ENCODE measurements at regions not wholly inside any gene's neighbourhood (a gene's known extent, or its start where the extent isn't known, plus 50 kb on each side); places are given as distances from the start of the nearest gene placed in this dataset.

- DNase-seq = peak; percentile 33 to 73
- TF ChIP-seq GATA1 (IDR thresholded peaks at IDR 0.05; ENCODE audit: low read depth, low read length) (no peak), POLR2A (IDR thresholded peaks at IDR 0.05; ENCODE audit: low read length) (no peak)
Observed at GRCh38 chr5:56605231-56605630, 210.1 kb upstream of the MAP3K1 start.

GRCh38 chr5:56601641-56602071, 213.7 kb upstream of the MAP3K1 start:
- DNase-seq = no peak
- TF ChIP-seq POLR2A (IDR thresholded peaks at IDR 0.05; ENCODE audit: low read length) (no peak), GATA1 (IDR thresholded peaks at IDR 0.05; ENCODE audit: low read depth, low read length) (no peak)

GRCh38 chr5:56598941-56599340, 216.4 kb upstream of the MAP3K1 start:
- DNase-seq = no peak
- no peak for TF ChIP-seq GATA1 (IDR thresholded peaks at IDR 0.05; ENCODE audit: low read depth, low read length)
- TF ChIP-seq POLR2A (IDR thresholded peaks at IDR 0.05; ENCODE audit: low read length) = no peak

- TF ChIP-seq GATA1 (IDR thresholded peaks at IDR 0.05; ENCODE audit: low read depth, low read length) (no peak), POLR2A (IDR thresholded peaks at IDR 0.05; ENCODE audit: low read length) (no peak)
- no peak for DNase-seq
Observed at GRCh38 chr5:56596155-56596554, 219.2 kb upstream of the MAP3K1 start.

- DNase-seq = no peak
- no peak for TF ChIP-seq POLR2A (IDR thresholded peaks at IDR 0.05; ENCODE audit: low read length)
- TF ChIP-seq GATA1 (IDR thresholded peaks at IDR 0.05; ENCODE audit: low read depth, low read length) = no peak
Observed at GRCh38 chr5:56595566-56595965, 219.8 kb upstream of the MAP3K1 start.

- TF ChIP-seq POLR2A (IDR thresholded peaks at IDR 0.05; ENCODE audit: low read length) = no peak
- TF ChIP-seq GATA1 (IDR thresholded peaks at IDR 0.05; ENCODE audit: low read depth, low read length) = no peak
- no peak for DNase-seq
Observed at GRCh38 chr5:56594792-56595191, 220.6 kb upstream of the MAP3K1 start.

GRCh38 chr5:56591081-56591480, 224.3 kb upstream of the MAP3K1 start:
- no peak for DNase-seq
- TF ChIP-seq POLR2A (IDR thresholded peaks at IDR 0.05; ENCODE audit: low read length) (no peak), GATA1 (IDR thresholded peaks at IDR 0.05; ENCODE audit: low read depth, low read length) (no peak)

GRCh38 chr5:56589481-56589860, 225.9 kb upstream of the MAP3K1 start:
- no peak for DNase-seq
- TF ChIP-seq POLR2A (IDR thresholded peaks at IDR 0.05; ENCODE audit: low read length) = no peak
- TF ChIP-seq GATA1 (IDR thresholded peaks at IDR 0.05; ENCODE audit: low read depth, low read length) = no peak

- DNase-seq = peak in 1 of 2 experiments; percentile 7
- TF ChIP-seq POLR2A (IDR thresholded peaks at IDR 0.05; ENCODE audit: low read length) = no peak
- TF ChIP-seq GATA1 (IDR thresholded peaks at IDR 0.05; ENCODE audit: low read depth, low read length) = no peak
Observed at GRCh38 chr5:56588636-56589480, 226.5 kb upstream of the MAP3K1 start.

GRCh38 chr5:56588131-56588487, 227.2 kb upstream of the MAP3K1 start:
- DNase-seq = no peak
- TF ChIP-seq POLR2A (IDR thresholded peaks at IDR 0.05; ENCODE audit: low read length) (no peak), GATA1 (IDR thresholded peaks at IDR 0.05; ENCODE audit: low read depth, low read length) (no peak)

- DNase-seq = no peak
- no peak for TF ChIP-seq POLR2A (IDR thresholded peaks at IDR 0.05; ENCODE audit: low read length)
- TF ChIP-seq GATA1 (IDR thresholded peaks at IDR 0.05; ENCODE audit: low read depth, low read length) = no peak
Observed at GRCh38 chr5:56587381-56588130, 227.8 kb upstream of the MAP3K1 start.

- peak; percentile 21 to 52 for DNase-seq
- TF ChIP-seq GATA1 (IDR thresholded peaks at IDR 0.05; ENCODE audit: low read depth, low read length) (no peak), POLR2A (IDR thresholded peaks at IDR 0.05; ENCODE audit: low read length) (no peak)
Observed at GRCh38 chr5:56585999-56586691, 229.2 kb upstream of the MAP3K1 start.

GRCh38 chr5:56585461-56585860, 229.9 kb upstream of the MAP3K1 start:
- no peak for TF ChIP-seq POLR2A (IDR thresholded peaks at IDR 0.05; ENCODE audit: low read length)
- no peak for TF ChIP-seq GATA1 (IDR thresholded peaks at IDR 0.05; ENCODE audit: low read depth, low read length)
- DNase-seq = peak; percentile 12 to 19

- TF ChIP-seq GATA1 (IDR thresholded peaks at IDR 0.05; ENCODE audit: low read depth, low read length) (no peak), POLR2A (IDR thresholded peaks at IDR 0.05; ENCODE audit: low read length) (no peak)
- no peak for DNase-seq
Observed at GRCh38 chr5:56581426-56581825, 233.9 kb upstream of the MAP3K1 start.

All from erythroblast (primary cell).